Ovary (tissue), 3 donors: ENCODE measurements at regions not wholly inside any gene's neighbourhood (a gene's known extent, or its start where the extent isn't known, plus 50 kb on each side); places are given as distances from the start of the nearest gene placed in this dataset.

Source experiments
- POLR2A ChIP-seq: fragments of 450-650 bp; IDR thresholded peaks from one replicate; pipeline ENCODE4 v1.6.1; 2017; ENCODE audit warnings: antibody characterized with exemption, mild to moderate bottlenecking, moderate library complexity
- TF ChIP-seq, protein P1 (sequence below), 3 donors: fragments of 450-650 bp in 2 of 3; fragments of 200-600 bp in 1 of 3; IDR thresholded peaks; one replicate each; pipeline versions ENCODE4 v1.5.1 to v1.8.0; 2016 to 2022; ENCODE audit warnings: antibody characterized with exemption in 3 of 3, mild to moderate bottlenecking in 1 of 3
- donor health status: DM: no; HTN: no; CAD: no.

DNA sequence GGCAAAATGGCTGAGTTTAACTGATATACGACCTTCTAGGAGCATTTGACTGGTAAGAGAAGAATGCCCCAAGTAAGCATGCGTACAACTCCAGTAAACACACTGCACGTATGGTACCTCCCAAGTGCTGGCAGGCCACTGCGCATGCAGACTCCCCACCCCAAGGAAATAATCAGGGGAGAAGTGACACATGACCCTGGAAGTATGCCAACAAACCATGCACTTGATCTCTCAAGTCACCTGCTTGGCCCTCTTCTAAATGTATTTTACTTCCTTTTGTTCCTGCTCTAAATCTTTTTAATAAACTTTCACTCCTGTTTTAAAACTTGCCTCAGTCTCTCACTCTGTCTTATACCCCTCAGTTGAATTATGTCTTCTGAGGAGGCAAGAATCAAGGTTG lies 129.8 kb upstream of the COL5A2 start:
- TF ChIP-seq, protein P1, sequence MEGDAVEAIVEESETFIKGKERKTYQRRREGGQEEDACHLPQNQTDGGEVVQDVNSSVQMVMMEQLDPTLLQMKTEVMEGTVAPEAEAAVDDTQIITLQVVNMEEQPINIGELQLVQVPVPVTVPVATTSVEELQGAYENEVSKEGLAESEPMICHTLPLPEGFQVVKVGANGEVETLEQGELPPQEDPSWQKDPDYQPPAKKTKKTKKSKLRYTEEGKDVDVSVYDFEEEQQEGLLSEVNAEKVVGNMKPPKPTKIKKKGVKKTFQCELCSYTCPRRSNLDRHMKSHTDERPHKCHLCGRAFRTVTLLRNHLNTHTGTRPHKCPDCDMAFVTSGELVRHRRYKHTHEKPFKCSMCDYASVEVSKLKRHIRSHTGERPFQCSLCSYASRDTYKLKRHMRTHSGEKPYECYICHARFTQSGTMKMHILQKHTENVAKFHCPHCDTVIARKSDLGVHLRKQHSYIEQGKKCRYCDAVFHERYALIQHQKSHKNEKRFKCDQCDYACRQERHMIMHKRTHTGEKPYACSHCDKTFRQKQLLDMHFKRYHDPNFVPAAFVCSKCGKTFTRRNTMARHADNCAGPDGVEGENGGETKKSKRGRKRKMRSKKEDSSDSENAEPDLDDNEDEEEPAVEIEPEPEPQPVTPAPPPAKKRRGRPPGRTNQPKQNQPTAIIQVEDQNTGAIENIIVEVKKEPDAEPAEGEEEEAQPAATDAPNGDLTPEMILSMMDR (IDR thresholded peaks at IDR 0.05): no peak
- TF ChIP-seq POLR2A: no peak
